K562 (cell line): ENCODE measurements at regions not wholly inside any gene's neighbourhood (a gene's known extent, or its start where the extent isn't known, plus 50 kb on each side); places are given as distances from the start of the nearest gene placed in this dataset.

Source experiments
- BRD4 ChIP-seq: fragments of 200-600 bp; sonication (generic); IDR thresholded peaks from 2 replicates; pipeline ENCODE4 v1.6.1; 2017; ENCODE audit warnings: inconsistent platforms
- ETV5 ChIP-seq: sonication (generic); formaldehyde crosslinking; IDR thresholded peaks from 2 replicates; pipeline ENCODE4 v1.4.0; 2020; ENCODE audit warnings: low read depth, mild to moderate bottlenecking, missing genetic modification reagents
- KLF16 ChIP-seq: IDR thresholded peaks from 2 replicates; pipeline ENCODE4 v1.6.1; 2016; ENCODE audit warnings: antibody characterized with exemption
- SMARCB1 ChIP-seq: IDR thresholded peaks from 2 replicates; pipeline ENCODE4 v1.6.1; 2011; ENCODE audit warnings: improper control_type of control experiment, low read depth; ENCODE audit not compliant: insufficient read length
- TF ChIP-seq, protein P1 (sequence below): fragments of 200-800 bp; sonication (Bioruptor generic); IDR thresholded peaks from 2 replicates; pipeline ENCODE4 v1.6.1; 2017; ENCODE audit warnings: missing genetic modification characterization, missing compliant biosample characterization
- TF ChIP-seq, protein P2 (sequence below), 3 experiments: fragments of 200-800 bp in 1 of 3; sonication (Bioruptor generic) in 1 of 3; sonication (generic) in 1 of 3; formaldehyde crosslinking in 1 of 3; IDR thresholded peaks; 2 replicates each; pipeline versions ENCODE4 v1.6.1 to v1.8.0; 2016 to 2022; ENCODE audit warnings: mild to moderate bottlenecking in 2 of 3, missing compliant biosample characterization in 2 of 3, missing genetic modification characterization in 2 of 3, missing genetic modification reagents in 1 of 3
- TF ChIP-seq, protein P3 (sequence below): fragments of 250-450 bp; sonication (Bioruptor Pico); IDR thresholded peaks from 2 replicates; pipeline ENCODE4 v1.8.0; 2021; ENCODE audit warnings: mild to moderate bottlenecking, moderate library complexity
- TF ChIP-seq, protein P4 (sequence below): fragments of 250-450 bp; sonication (Bioruptor Pico); IDR thresholded peaks from 2 replicates; pipeline ENCODE4 v1.8.0; 2021; ENCODE audit warnings: moderate library complexity, mild to moderate bottlenecking, inconsistent platforms

DNA sequence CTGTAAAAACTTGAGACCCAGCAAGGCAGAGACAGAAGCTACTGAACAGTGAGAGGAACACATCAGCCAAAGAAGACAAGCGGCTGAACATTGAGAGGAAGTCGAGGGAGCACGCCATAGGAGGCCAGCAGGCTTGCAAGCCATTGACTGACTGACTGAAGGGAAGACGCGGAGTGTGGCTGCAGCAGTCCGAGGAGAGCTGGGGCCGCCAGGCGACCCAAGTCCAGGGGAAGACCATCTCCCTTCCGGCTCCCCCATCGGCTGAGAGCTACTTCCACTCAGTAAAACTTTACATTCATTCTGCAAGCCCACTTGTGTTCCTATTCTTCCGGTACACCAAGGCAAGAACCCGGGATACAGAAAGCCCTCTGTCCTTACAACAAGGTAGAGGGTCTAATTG, 167.3 kb upstream of the MBL2 start (continued):
- TF ChIP-seq, protein P1, sequence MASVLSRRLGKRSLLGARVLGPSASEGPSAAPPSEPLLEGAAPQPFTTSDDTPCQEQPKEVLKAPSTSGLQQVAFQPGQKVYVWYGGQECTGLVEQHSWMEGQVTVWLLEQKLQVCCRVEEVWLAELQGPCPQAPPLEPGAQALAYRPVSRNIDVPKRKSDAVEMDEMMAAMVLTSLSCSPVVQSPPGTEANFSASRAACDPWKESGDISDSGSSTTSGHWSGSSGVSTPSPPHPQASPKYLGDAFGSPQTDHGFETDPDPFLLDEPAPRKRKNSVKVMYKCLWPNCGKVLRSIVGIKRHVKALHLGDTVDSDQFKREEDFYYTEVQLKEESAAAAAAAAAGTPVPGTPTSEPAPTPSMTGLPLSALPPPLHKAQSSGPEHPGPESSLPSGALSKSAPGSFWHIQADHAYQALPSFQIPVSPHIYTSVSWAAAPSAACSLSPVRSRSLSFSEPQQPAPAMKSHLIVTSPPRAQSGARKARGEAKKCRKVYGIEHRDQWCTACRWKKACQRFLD (CRISPR knock-in tag), result no peak
- TF ChIP-seq, protein P2, sequence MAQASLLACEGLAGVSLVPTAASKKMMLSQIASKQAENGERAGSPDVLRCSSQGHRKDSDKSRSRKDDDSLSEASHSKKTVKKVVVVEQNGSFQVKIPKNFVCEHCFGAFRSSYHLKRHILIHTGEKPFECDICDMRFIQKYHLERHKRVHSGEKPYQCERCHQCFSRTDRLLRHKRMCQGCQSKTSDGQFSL (CRISPR knock-in tag; IDR thresholded peaks at IDR 0.05), result no peak
- TF ChIP-seq, protein P2 (tag; IDR thresholded peaks at IDR 0.05), result no peak
- TF ChIP-seq, protein P3, sequence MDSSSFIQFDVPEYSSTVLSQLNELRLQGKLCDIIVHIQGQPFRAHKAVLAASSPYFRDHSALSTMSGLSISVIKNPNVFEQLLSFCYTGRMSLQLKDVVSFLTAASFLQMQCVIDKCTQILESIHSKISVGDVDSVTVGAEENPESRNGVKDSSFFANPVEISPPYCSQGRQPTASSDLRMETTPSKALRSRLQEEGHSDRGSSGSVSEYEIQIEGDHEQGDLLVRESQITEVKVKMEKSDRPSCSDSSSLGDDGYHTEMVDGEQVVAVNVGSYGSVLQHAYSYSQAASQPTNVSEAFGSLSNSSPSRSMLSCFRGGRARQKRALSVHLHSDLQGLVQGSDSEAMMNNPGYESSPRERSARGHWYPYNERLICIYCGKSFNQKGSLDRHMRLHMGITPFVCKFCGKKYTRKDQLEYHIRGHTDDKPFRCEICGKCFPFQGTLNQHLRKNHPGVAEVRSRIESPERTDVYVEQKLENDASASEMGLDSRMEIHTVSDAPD (CRISPR knock-in tag), result no peak
- no peak for TF ChIP-seq BRD4
- no peak for TF ChIP-seq KLF16
- no peak for TF ChIP-seq ETV5
- TF ChIP-seq, protein P4, sequence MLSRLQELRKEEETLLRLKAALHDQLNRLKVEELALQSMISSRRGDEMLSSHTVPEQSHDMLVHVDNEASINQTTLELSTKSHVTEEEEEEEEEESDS (CRISPR knock-in tag), result no peak
- TF ChIP-seq SMARCB1, result no peak
- TF ChIP-seq, all 486 proteins: peak for 0
